ENCODE measurements at regions not wholly inside any gene's neighbourhood (a gene's known extent, or its start where the extent isn't known, plus 50 kb on each side); places are given as distances from the start of the nearest gene placed in this dataset.

- FAIRE-seq, result peak; percentile 32
- Histone ChIP-seq H3K9ac (replicated peaks in 1 of 4; ENCODE audit: extremely low read depth in 1 of 4, low read depth in 3 of 4, low read length in 3 of 4) (no peak overlapping the region), H3K27ac (ENCODE audit: low read depth, low read length) (no peak overlapping the region)
- TF ChIP-seq MAX (IDR thresholded peaks at IDR 0.05), result peak; percentile 84
- peak; percentile 22 for TF ChIP-seq ASH2L (IDR thresholded peaks at IDR 0.05; ENCODE audit: low read length)
- 0 out of 2 replicates have a peak, but pooled peaks have one; percentile 30 for TF ChIP-seq TBP (IDR thresholded peaks at IDR 0.05; ENCODE audit: low read depth, low read length)
- TF ChIP-seq CEBPB (IDR thresholded peaks at IDR 0.05; ENCODE audit: low read depth, low read length), result no peak
- TF ChIP-seq TEAD4 (IDR thresholded peaks at IDR 0.05; ENCODE audit: low read depth, low read length), result no peak
- TF ChIP-seq SRF (IDR thresholded peaks at IDR 0.05; ENCODE audit: low read depth, low read length), result no peak
- no peak for TF ChIP-seq EP300 (IDR thresholded peaks at IDR 0.05; ENCODE audit: borderline replicate concordance in 1 of 2, low read depth in 2 of 2, low read length in 2 of 2)
- TF ChIP-seq RAD21 (IDR thresholded peaks at IDR 0.05 in 1 of 2, conservative IDR thresholded peaks at IDR 0.05 in 1 of 2; ENCODE audit: low read depth in 2 of 2, low read length in 2 of 2), result peak; percentile 96
- no peak for TF ChIP-seq RFX5 (IDR thresholded peaks at IDR 0.05; ENCODE audit: borderline replicate concordance, low read depth, low read length)
Observed at GRCh38 chr13:30132623-30133553, 174.5 kb downstream of the KATNAL1 start.

More at GRCh38 chr13:30132623-30133553, 174.5 kb downstream of the KATNAL1 start:
- Histone ChIP-seq H3K4me2 (ENCODE audit: insufficient read depth in 1 of 2, low read depth in 2 of 2, low read length in 2 of 2) (no peak overlapping the region), H2BK120ac (replicated peaks; ENCODE audit: low read depth, low read length) (no peak overlapping the region), H2BK15ac (ENCODE audit: low read length) (no peak overlapping the region; the same call in 1 of the 2 replicates), H3K4ac (replicated peaks; ENCODE audit: insufficient read length, low read depth, low read length) (no peak overlapping the region), H2AK5ac (ENCODE audit: low read depth, low read length) (no peak overlapping the region), H3K79me2 (ENCODE audit: control insufficient read depth in 1 of 2, insufficient read depth in 2 of 2, low read length in 2 of 2) (no peaks in the 10 kb centered on the region), H3K27me3 (replicated peaks in 1 of 4; ENCODE audit: control insufficient read depth in 3 of 4, extremely low read depth in 1 of 4, insufficient read depth in 3 of 4, low read length in 3 of 4) (0 out of 7 replicates have a peak, but pooled peaks cover 0 to 3% (median 0%) of the 10 kb centered on the region in 4 experiments), H2AFZ (ENCODE audit: low read length) (peak overlapping the region; percentile 90; the same call in 1 of the 2 replicates), H4K8ac (ENCODE audit: extremely low read depth, insufficient read depth, low read length) (no peak overlapping the region; the same call in 1 of the 2 replicates), H3K36me3 (ENCODE audit: control insufficient read depth in 2 of 4, insufficient read depth in 4 of 4, low read length in 3 of 4) (no peaks in the 10 kb centered on the region), H3K56ac (replicated peaks; ENCODE audit: insufficient read length, low read depth, low read length) (no peak overlapping the region), H3K4me1 (replicated peaks in 1 of 4; ENCODE audit: control insufficient read depth in 3 of 4, insufficient read depth in 4 of 4, low read length in 3 of 4) (peaks cover 0 to 2% (median 0%) of the 10 kb centered on the region in 4 experiments; a peak in 1 of 7 replicates), H4K91ac (replicated peaks; ENCODE audit: insufficient read length, low read length) (no peak overlapping the region), H3K4me3 (ENCODE audit: extremely low read depth in 1 of 4, insufficient read depth in 2 of 4, low read depth in 3 of 4, low read length in 4 of 4) (no peak overlapping the region), H4K5ac (ENCODE audit: insufficient read length, low read depth, low read length) (no peak overlapping the region), H2BK20ac (ENCODE audit: low read length) (no peak overlapping the region), H3K23ac (ENCODE audit: insufficient read length) (no peak overlapping the region), H4K20me1 (replicated peaks in 1 of 2; ENCODE audit: control insufficient read depth in 1 of 2, insufficient read depth in 2 of 2, low read length in 2 of 2) (no peaks in the 10 kb centered on the region), H3K23me2 (ENCODE audit: low read depth, low read length) (no peaks in the 10 kb centered on the region), H3K79me1 (ENCODE audit: low read depth, low read length) (no peaks in the 10 kb centered on the region), H3K18ac (ENCODE audit: extremely low read depth, low read length) (no peak overlapping the region), H3K9me3 (ENCODE audit: insufficient read depth in 2 of 2, low read depth in 1 of 2, low read length in 1 of 2) (no peaks in the 10 kb centered on the region), H2BK12ac (ENCODE audit: low read depth, low read length) (0 out of 2 replicates have a peak overlapping the region, but pooled peaks have one; percentile 50), H3K14ac (ENCODE audit: insufficient read length) (no peak overlapping the region), H2BK5ac (ENCODE audit: low read depth, low read length) (no peak overlapping the region)
- peak; percentile 93 to 100 for DNase-seq (ENCODE audit: low read depth in 1 of 2, low spot score in 2 of 2)
- WGBS, 2 experiments (ENCODE audit: extremely low coverage in 1 of 2, insufficient coverage in 1 of 2, insufficient read length in 1 of 2, insufficient replicate concordance in 2 of 2, low coverage in 1 of 2, low lambda C conversion rate in 2 of 2, missing lambda C conversion rate in 1 of 2), result 64% methylated on average over 30 of the region's 39 CpGs; no CpG with 5 or more reads in 1 of the 2 experiments
- ChIA-PET POLR2A (ENCODE audit: partially characterized antibody) (interaction anchor here (0.6 to 0.9 kb wide), 2 partner anchors 220 to 333 kb away, joined by 3 read pairs; partner anchors contain the start of gene HMGB1), CTCF (ENCODE audit: partially characterized antibody) (interaction anchor here (0.6 to 5.0 kb wide), 65 partner anchors 9 to 733 kb away, joined by 3 to 53 read pairs (median 4); partner anchors contain the start of gene KATNAL1)
